LHCN-M2 (cell line): ENCODE measurements at regions not wholly inside any gene's neighbourhood (a gene's known extent, or its start where the extent isn't known, plus 50 kb on each side); places are given as distances from the start of the nearest gene placed in this dataset.

Experiments used
- DNase-seq: peaks from one replicate; pipeline ENCODE4 v3.0.0-alpha.2; 2012; ENCODE audit warnings: low read depth

- DNase-seq: no peak
Measured at GRCh38 chr2:2719781-2720180, 388.7 kb upstream of the MYT1L start.

GRCh38 chr2:2719015-2719414 lies 387.9 kb upstream of the MYT1L start:
- DNase-seq: no peak

DNA sequence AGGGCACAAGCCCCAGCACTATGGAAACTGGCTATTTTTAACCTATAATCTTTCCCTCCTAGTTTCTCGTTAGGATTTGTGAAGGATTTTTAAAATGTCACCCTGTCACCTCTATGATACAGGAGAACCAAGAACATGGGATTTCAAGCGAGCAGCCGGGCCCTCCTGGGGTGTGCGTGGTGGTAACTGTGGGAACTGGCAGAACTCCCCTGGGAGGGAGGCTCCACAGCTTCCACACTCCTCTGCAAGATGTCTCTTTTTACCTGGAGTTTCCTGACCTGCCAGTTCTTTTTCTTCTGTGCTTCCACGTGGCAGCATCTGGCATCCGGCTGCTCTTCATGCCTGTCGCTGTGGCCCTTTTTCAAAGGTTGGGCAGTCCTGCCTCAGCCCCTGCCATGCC lies 386.3 kb upstream of the MYT1L start:
- no peak for DNase-seq

- DNase-seq: no peak
Measured at GRCh38 chr2:2716771-2717170, 385.7 kb upstream of the MYT1L start.

DNA sequence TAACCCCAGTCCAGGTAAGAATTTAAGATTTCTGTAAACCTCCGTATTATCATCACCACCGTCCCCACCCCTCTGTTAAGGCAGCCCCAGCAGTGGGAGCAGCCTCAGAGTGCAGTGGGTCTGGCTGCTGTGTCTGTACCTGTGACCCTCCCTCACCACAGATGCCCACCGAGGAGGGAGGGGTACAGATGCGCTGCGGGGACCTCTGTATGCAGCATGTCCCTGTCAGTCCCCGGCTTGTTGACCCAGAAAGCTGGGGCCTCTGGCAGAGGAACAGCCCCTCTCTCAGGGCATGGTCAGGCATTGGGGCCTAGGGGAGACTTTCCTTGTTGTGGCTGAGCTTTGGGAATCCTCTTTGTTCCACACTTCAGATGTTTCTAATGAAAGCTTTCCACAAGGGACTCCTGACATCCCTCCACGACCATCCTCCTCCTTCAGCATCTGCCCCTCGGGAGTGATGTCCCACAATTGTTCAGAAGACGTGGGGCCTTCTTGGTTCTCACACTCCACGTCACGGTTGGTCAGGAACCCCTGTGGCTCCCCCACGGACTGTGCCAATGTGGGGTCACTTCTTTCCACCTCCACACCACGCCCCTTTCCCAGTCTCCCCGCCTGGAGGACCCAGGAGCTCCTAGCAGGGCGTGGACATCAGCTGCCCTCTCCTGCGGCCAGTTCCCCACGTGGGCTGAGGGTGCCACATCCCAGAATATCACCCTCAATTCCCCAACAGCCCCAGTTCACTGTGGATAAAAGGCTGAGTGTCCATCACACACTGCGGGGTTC lies 384.2 kb upstream of the MYT1L start:
- DNase-seq: no peak

- no peak for DNase-seq
Measured at GRCh38 chr2:2714408-2714807, 383.3 kb upstream of the MYT1L start.

DNA sequence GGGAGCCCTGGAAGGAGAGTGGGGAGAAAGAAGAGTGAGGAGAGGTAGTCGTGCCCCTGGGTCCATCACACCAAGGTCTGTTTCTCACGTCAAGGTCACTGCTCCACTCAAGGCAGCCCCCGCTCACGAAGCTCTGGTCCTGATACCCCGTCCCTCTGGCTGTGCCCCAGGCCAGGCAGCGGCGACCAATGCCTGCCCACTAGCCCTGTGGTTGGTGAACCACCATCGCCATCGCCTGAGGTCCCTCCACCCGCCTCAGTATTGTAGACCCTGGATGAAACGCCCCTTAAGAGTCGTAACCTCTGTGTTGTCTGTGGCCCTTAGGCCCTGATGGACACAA lies 378.3 kb upstream of the MYT1L start:
- no peak for DNase-seq

- no peak for DNase-seq
Measured at GRCh38 chr2:2708575-2709430, 377.7 kb upstream of the MYT1L start.

DNA sequence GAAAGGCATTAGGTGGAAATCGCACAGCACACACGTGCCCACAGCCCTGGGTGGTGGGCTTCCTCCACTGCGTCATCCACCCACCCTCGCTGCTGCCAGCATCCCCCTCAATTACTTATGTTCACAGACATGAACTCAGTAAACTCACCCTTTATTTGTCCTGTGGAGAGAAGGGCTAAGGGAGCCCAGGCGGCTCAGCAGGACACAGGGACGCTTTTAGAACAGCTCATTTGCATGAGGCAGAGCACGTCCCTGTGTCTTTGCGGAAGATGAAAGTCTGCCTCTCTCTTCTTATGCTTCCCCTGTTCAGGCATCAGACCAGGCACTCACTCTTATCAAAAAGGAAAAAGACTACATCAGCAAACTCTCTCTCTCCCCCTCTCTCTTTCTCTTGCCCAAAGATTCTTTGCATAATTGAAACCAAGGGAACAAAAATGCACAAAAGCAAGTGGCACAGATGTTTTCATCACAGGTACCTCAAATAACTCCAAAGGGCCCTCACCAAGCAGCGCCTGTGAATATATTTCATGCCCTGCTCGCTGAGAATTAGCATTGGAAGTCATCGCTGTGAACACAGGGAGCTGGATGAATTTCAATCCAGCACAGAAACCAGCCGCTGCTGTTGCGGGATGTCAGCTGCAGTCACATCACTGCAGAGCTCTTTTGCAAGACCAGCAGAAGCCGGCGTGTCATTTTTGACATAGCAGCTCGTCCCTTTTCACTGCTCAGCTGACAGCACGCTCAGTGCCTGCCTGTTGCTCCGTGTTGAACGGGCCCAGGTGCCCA lies 376.3 kb upstream of the MYT1L start:
- no peak for DNase-seq

GRCh38 chr2:2706306-2706705 lies 375.2 kb upstream of the MYT1L start:
- DNase-seq: no peak

DNA sequence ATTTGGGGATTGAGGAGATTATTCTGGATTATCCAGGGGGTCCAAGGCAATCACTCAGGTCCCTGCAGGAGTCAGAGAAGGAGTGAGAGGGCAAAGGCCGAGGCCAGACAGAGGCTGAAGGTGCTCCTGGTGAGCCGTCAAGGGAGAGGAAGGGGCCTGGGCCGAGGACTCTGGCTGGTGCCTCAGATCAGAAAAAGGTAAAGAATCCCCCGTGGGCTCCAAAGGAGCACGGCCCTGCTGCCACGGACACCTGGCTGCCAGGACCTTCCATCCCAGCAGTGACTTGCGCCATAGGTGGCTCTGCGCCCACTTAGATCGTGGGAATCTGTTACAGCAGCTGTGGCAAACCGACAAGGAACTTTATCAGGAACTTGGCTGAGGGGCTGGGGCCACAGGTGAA lies 374.8 kb upstream of the MYT1L start:
- no peak for DNase-seq

DNA sequence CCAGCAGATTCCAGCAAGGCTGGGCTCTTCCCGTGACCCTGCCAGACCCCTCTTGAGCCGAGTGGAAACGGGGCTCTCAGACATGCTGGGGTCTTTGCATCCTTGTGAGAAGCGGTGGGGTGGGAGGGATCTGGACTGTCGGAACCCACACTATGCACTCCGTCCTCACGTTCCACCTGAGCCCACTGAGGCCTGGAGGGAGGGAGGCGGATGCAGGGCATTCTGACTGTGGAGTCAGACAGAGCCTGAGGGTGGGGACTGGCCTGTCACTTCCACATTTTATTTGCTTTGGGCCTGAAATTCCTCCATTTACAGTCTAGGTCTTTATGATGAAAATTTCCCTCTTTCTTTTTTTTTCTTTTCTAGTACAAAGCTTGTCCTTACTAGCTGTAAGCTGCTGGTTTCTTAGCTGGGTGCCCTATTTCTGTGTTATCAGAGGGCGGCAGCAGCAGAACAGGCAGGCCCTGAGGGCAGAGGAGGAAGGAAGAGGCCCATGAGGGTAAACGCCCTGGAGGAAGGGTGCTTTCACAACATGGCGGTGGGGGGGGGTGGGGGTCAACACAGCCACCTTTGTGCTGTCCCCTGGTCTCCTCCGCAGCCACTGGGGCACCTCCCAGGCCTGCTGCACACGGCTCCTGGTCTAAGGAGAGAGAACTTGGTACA lies 373.5 kb upstream of the MYT1L start:
- no peak for DNase-seq

DNA sequence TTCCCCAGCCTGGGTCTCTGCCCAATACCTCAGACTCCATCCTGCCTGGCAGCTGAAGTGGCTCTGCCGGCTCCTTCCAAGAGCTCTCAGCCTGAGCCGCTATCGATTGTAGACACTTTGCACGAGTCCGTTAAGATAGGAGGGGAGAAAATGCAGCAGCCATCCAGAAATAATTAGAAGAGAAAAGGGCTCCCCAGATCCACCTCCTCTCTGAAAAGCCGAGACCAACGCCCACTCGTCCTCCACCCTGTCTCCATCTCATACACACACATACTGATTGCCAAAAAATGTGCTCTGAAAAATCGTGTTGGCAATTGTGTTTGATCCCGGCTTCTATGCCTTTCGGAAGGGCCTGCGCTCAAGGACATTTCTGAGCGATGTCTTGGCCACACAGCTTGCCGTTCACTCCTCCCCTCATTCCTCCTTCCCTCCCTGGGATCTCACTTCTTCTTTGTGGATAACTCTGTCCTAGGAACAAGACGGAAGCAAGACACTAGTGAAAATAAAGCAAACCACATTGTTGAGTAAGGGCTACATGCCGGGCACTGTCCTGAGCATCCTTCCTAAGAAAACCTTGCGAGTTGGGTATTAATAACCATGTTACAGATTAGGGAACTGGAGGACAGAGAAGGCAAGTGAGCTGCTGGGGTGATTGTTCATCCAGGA lies 372.8 kb upstream of the MYT1L start:
- DNase-seq: no peak

DNA sequence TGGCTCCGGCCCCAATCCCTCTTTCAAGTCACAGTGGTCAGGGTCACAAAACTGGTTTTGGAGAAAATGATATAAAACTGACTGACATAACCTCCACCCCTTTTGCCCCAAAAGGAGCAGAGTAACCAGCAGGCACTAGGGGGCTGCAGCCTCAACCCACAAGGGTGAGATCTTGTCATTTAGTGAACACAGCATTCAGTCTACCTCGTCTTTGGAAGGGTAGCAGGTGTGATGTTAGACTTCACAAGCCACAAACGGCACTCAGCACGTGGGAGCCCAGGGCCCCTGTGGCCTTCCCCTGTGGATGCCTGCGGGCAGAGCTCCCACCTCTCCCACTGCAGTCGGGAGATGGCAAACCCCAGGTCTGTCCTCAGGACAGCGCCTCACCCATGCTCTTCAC lies 372.1 kb upstream of the MYT1L start:
- DNase-seq: no peak

- DNase-seq: no peak
Measured at GRCh38 chr2:2702385-2702784, 371.3 kb upstream of the MYT1L start.

- DNase-seq: no peak
Measured at GRCh38 chr2:2701813-2702212, 370.7 kb upstream of the MYT1L start.

GRCh38 chr2:2701176-2701781 lies 370.2 kb upstream of the MYT1L start:
- no peak for DNase-seq

DNA sequence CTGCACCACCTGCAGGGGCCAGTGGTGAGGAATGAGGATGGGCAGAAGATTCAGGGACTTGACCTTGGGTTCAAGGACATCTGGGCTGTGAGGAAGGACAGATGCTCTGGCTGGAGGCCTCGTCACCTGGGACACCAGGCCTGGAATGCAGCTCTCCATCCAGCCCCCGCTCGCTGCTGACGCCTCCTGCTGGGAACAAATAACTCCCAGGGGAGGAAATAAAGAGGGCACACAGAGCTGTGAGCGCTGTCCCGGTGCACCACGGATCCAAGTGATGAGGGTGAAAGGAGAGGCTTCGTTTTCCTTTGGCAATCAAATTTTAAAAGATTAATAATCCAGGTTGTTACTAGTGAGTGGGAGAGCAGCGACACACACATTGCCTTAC lies 368.0 kb upstream of the MYT1L start:
- no peak for DNase-seq

GRCh38 chr2:2698182-2699120 lies 367.4 kb upstream of the MYT1L start:
- no peak for DNase-seq
